SW480 (cell line): ENCODE measurements at regions not wholly inside any gene's neighbourhood (a gene's known extent, or its start where the extent isn't known, plus 50 kb on each side); places are given as distances from the start of the nearest gene placed in this dataset.
"Not testable (repeated sequence)": the region's sequence is repeated elsewhere in the genome, so short reads cannot be mapped to it uniquely, and the experiment has no call there.

Source experiments
- DNase-seq: peaks from one replicate; pipeline ENCODE4 v3.0.0-alpha.2; 2016; ENCODE audit warnings: low spot score

DNA sequence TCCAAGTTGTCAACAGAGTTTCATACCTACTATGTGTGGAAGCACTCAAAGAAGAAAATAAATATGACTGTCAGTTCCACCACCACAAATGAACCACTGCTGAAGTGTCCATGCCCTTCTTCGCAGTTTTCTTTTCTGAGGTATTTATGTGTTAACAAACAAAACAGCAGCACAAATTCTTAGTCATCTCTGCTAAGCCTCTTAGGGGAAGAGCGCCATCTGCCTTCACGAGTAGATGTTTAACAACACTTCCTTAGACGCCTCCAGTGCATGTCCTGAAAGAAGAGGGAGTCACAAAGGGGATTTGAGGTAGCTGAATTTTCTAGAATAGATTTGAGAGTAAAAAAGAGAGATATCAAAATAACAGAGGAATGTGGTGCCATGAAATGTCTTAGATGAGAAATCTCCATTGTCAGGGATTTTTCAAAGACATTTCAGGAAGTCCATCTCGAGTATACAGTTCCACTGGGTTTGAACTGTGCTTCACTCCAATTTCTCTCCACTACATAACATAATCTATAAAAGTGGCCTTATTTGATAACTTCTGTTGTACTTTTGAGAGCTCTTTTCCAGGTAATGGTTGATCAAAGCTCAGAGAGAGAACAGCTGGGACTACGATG, 775.3 kb upstream of the POM121L12 start:
- peak; percentile 40 for DNase-seq

DNA sequence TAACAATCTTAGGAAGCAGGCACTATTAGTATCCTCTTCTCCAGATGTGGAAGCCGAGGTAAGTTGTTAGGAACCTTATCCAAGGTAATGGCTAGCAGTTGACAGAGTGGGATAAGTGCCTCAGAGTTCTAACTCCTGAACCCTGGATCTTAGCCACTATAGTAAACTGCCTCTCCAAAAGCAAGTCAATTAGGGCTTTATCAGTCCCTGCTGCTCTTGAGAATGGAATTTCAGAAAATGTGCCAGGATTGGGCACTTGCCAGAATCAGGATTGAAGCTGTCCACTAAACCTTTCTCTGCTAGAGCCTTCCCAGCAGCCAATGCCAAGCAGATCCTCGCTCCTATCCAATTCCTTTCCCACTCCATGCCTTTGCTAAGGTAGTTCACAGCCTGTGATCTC, 777.5 kb upstream of the POM121L12 start:
- DNase-seq, result no peak

DNA sequence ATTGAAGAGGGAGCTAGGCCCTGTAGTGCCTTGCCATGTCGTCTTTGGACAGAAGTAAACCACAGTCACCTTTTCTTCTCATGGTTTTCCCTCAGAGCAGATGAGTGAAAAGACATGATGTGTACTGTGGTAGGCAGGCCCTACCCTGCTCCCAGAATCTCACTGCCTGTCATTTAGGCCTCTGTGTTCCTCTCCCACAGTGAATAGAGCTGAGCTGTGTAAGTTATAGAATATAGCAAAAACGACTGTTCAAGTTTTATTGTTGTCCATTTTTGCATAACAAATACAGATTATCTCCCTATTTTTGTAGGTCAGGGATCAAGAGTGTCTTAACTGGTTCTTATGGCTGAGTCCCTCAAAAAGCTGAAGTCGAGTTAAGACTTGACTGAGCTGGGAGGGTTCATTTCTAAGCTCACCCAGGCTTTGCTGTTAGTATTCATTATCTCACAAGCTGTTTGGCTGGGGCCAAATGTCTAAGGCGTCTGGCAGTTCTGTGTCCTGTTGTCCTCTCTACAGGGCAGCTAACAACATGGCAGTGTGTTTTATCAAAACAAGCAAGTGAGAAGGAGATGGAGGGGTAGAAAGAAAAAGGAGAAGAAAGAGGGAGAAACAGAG, 780.9 kb upstream of the POM121L12 start:
- DNase-seq, result no peak

DNA sequence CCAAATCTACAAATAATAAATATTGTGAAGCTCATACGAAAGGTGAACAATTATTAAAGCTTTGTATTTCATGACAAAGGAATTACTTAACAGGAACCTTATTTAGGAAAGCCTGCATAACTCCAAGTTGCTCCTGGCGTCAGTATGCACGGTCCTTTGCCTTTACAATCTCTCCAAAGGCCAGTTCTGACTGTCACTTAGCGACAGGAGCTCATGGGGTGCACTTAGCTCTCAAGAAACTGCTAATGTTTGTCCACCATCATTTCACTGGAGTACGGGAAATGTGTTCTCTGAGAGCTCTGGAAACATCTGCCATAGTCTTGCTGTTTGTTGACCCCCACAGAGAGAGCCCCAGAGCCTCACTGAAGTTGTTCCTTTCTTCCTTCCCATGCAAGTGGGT, 781.5 kb upstream of the POM121L12 start:
- DNase-seq, result no peak

- DNase-seq, result no peak
These were observed 785.7 kb upstream of the POM121L12 start for GRCh38 chr7:52249741-52250140.

GRCh38 chr7:52247518-52247917, 787.9 kb upstream of the POM121L12 start:
- no peak for DNase-seq

DNA sequence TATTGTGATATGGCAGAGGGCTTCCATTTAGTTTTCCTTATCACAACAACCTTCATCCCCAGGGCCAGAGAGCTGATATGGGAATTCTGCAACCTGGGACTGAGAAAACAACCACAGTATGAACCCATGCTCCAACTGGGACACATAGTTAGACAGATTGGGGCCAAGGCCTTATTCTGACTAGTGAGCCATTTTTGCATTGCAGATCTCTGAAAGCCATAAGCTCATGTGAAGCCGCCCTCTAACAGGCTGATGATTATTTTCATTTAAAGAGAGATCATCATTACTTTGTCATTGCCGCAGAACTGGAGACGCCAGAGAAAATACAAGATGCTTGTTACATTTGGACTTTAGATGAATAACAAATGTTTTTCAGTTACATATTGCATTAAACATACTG, 791.7 kb upstream of the POM121L12 start:
- no peak for DNase-seq

GRCh38 chr7:52233248-52233647, 802.2 kb upstream of the POM121L12 start:
- no peak for DNase-seq

GRCh38 chr7:52211930-52212329, 823.5 kb upstream of the POM121L12 start:
- DNase-seq, result no peak

GRCh38 chr7:52209614-52210013, 825.8 kb upstream of the POM121L12 start:
- DNase-seq, result no peak

- no peak for DNase-seq
These were observed 838.2 kb upstream of the POM121L12 start for GRCh38 chr7:52197221-52197620.

GRCh38 chr7:52195664-52196063, 839.8 kb upstream of the POM121L12 start:
- DNase-seq, result no peak

DNA sequence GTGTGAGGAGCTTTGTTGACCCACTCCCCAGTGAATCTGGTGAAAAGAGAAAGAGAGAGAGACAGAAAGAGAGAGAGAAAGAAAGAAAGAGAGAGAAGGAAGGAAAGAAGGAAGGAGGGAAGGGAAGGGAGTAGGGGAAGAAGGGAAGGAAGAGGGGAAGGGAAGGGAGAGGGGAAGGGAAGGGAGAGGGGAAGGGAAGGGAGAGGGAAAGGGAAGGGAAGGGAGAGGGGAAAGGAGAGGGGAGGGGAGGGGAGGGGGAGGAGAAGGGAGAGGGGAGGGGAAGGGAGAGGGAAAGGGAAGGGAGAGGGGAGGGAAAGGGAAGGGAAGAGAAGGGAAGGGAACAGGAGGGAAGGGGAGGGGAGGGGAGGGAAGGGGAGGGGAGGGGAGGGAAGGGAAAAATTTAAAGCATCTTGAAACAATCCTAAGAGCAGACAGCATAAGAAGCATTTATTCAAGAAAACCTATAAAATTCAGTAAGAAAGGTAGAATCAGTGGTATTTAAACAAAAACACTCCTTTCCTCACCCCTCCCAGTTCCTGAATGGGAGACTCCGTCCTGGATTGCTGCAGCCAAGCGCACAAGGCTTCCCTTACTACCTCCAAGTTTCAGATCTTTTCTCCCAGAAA, 846.2 kb upstream of the POM121L12 start:
- DNase-seq, result no peak

DNA sequence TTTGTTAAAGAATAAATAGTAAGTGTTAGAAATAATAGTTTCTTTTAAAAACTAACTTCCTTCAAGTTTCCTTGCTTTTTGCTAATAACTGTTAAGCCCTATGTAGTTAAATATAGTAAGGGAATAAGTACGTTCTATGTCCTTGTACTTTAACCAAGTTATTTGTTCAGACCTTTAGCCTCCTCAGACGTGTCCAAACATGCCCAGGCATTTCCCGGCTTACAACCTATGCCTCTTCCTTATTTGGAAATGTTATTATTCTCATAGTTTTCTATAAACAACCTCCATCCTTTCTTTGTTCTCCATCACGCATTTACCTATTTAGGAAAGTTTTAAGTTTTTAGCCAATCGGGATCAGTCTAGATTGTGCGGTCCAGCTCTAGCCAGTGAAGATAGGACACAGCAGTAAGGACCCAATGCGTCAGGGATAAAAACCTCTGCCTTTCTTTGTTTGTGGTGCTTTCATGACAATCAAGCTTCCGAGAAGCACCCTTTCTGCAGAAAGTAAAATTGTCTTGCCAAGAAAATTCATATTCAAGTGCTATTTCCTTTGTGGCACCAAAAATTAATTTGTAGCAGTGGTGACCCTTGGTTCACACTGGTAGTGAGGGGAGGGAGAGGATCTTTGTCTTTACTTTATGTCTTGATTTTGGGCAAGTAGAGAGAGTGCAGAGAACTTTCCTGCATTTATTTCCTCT, 851.3 kb upstream of the POM121L12 start:
- no peak for DNase-seq

GRCh38 chr7:52179934-52180333, 855.5 kb upstream of the POM121L12 start:
- DNase-seq, result no peak

- DNase-seq, result no peak
These were observed 851.5 kb upstream of the COBL start for GRCh38 chr7:52168085-52168484.

DNA sequence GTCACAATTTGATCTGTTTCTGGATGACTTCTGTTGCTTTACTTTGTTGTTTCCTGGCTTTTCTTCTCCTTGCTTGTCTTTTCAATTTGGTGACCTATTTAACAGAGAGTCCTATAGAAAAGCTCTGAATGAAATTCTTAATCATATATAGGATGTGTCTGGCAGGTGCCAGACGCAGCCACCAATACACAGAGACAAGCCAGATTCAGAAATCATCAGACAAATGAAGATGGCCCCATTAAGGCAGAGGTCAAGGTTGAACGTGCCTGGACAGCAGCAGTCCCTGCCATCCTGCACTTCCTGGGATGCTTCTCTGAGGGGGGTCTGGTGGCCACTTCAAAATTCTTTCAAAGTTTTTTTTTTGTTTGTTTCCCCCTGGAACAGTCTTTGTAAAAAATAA, 846.7 kb upstream of the COBL start:
- no peak for DNase-seq

- no peak for DNase-seq
These were observed 844.9 kb upstream of the COBL start for GRCh38 chr7:52161483-52161882.

GRCh38 chr7:52159421-52159820, 842.8 kb upstream of the COBL start:
- not testable (repeated sequence) for DNase-seq

DNA sequence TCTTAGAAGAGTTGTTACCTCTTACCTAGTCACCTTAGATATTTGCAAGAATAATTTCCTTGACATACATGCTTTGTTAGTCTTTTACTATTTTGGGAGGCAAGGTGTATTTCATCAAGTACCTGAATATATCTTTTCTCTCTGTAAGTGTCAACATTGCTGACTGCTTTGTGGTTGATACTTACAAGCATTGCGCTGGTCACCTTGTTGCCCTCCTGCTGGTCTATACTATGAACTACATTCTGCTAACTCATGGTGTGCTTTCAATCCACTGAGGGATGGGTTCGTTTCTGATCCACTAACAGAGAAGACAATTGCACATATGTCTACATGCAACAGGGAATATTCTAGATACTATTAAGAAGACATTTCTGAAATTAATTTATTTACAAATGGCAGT, 837.8 kb upstream of the COBL start:
- DNase-seq, result peak; percentile 10

DNA sequence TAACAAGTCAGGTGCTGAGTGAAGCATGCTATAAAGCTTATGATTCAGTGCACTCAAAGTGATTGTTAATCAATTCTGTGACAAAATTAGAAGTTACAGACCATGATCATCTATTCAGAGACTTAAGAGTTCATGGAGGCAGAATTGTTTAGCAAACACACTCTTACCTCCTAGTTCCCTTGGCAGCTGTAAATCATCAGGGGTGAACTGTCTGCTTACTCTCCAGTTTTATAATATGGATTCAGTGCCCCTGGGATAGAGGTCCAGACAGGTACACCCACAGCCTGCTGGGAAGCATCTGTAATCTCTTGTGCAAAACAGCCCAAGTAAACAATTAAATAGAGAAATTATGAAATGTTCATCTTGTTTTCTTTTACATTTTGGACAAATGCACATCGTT, 835.0 kb upstream of the COBL start:
- DNase-seq, result no peak

DNA sequence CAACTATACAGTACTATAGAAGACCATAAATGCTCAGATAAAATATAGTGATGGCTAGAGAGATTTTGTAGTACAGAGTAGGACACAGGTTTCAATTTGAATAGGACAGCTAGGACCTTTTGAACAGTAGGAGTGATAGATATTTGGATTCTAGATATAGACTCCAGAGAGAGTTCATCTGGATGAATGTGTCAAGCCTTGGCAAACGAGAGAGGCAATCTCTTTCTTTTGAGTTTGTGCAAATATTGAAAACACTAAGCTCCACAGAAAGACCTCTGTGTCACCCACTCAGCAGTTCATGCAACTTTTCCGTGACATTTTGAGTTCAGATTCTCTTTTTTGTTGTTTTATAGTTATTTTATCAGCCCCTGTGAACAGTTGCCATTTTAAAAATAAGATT, 834.3 kb upstream of the COBL start:
- DNase-seq, result no peak
